KOPT-K1 (cell line): ENCODE measurements at regions not wholly inside any gene's neighbourhood (a gene's known extent, or its start where the extent isn't known, plus 50 kb on each side); places are given as distances from the start of the nearest gene placed in this dataset.
"Not testable (repeated sequence)": the region's sequence is repeated elsewhere in the genome, so short reads cannot be mapped to it uniquely, and the experiment has no call there.

Source experiments
- H3K27ac ChIP-seq: fragments of 200-600 bp; sonication (generic); 2 replicates; pipeline ENCODE4 v1.5.1; 2016; ENCODE audit warnings: antibody characterized with exemption, mild to moderate bottlenecking, low read depth, low read length; ENCODE audit not compliant: poor library complexity, severe bottlenecking
- H3K36me3 ChIP-seq: fragments of 200-600 bp; sonication (generic); 2 replicates; pipeline ENCODE4 v1.5.1; 2017; ENCODE audit warnings: antibody characterized with exemption, mild to moderate bottlenecking, low read length, moderate library complexity; ENCODE audit not compliant: insufficient read depth
- H3K9me3 ChIP-seq: fragments of 200-600 bp; sonication (generic); 2 replicates; pipeline ENCODE4 v1.5.1; 2017; ENCODE audit warnings: antibody characterized with exemption, low read length, mild to moderate bottlenecking; ENCODE audit not compliant: insufficient read depth, poor library complexity, severe bottlenecking

DNA sequence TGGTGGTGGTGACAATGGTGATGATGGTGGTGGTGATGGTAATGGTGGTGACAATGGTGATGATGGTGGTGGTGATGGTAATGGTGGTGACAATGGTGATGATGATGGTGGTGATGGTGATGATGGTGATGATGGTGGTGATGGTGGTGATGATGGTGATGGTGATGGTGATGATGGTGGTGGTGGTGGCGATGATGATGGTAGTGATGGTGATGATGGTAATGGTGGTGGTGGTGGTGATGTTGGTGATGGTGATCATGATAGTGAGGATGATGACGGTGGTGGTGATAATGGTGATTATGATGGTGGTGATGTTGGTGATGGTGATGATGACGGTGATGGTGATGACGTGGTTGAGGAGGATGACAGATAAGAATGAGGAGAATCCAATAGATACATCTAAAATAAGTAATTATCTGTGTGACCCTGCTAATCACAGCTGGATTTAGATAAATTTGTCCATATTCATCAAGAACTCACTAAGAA is 170.7 kb upstream of the SFSWAP start:
- H3K36me3 ChIP-seq = no peaks in the 10 kb centered on the region
- H3K9me3 ChIP-seq = no peaks in the 10 kb centered on the region
- no peak overlapping the region for H3K27ac ChIP-seq

GRCh38 chr12:131541512-131541911 is 169.4 kb upstream of the SFSWAP start:
- H3K9me3 ChIP-seq, H3K27ac ChIP-seq, H3K36me3 ChIP-seq: not testable (repeated sequence)

- H3K36me3 ChIP-seq = no peaks in the 10 kb centered on the region
- no peaks in the 10 kb centered on the region for H3K9me3 ChIP-seq
- H3K27ac ChIP-seq = no peak overlapping the region
These were observed 168.5 kb upstream of the SFSWAP start for GRCh38 chr12:131542351-131542750.

DNA sequence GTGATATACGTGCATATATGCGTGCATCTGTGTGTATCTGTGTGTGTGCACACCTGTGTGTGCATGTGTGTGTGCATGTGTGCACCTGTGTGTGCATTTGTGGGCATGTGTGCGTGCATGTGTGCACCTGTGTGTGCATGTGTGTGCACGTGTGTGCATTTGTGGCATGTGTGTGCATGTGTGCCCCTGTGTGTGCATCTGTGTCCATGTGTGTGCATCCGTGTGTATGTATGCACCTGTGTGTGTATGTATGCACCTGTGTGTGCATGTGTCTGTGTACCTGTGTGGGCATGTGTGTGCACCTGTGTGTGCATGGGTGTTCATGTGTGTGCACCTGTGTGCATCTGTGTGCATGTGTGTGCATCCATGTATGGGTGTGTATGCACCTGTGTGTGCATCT is 167.8 kb upstream of the SFSWAP start:
- H3K27ac ChIP-seq = no peak overlapping the region
- H3K36me3 ChIP-seq = no peaks in the 10 kb centered on the region
- no peaks in the 10 kb centered on the region for H3K9me3 ChIP-seq

GRCh38 chr12:131547555-131547954 is 163.3 kb upstream of the SFSWAP start:
- Histone ChIP-seq H3K9me3 (no peaks in the 10 kb centered on the region), H3K36me3 (no peaks in the 10 kb centered on the region), H3K27ac (no peak overlapping the region)

GRCh38 chr12:131550121-131550520 is 160.8 kb upstream of the SFSWAP start:
- H3K36me3 ChIP-seq = no peaks in the 10 kb centered on the region
- H3K27ac ChIP-seq = no peak overlapping the region
- no peaks in the 10 kb centered on the region for H3K9me3 ChIP-seq

DNA sequence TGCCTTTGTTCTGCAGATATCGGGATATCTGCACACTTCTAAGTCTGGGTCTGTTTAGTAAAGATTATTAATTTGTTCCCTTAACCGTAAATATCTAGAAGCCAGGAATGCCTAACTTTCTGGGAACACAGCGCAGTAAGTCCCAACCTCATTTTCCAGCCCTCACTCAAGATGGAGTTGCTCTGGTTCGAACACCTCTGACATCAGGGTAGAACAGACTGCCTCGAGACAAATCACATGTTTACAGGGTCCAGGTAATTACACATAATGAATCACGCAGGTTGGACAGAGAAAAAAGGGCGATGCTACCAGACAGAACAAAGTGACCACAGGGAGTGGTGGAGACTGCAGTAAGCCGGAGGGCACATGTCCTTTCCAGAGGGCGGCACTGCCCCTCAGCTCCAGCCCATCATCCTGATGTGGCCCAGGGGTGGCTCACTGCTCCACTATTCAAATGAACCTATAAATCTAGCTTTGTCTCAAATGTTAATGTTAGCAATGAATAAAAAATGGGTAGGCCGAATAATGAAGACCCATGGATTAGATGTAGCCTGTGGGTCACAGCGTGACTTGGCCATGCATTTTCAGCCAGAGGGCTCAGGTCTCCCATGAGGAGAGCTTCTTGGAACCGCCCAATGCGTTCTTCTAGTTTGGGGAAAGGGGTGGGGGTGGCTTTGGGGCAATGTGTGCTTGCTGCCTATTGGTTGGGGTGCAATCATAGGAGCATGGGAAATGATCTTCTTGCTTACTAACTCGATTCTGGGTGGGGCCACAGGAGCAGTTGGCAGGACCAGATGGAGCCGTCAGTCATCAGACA is 159.0 kb upstream of the SFSWAP start:
- no peak overlapping the region for H3K27ac ChIP-seq
- H3K9me3 ChIP-seq = no peaks in the 10 kb centered on the region
- no peaks in the 10 kb centered on the region for H3K36me3 ChIP-seq

DNA sequence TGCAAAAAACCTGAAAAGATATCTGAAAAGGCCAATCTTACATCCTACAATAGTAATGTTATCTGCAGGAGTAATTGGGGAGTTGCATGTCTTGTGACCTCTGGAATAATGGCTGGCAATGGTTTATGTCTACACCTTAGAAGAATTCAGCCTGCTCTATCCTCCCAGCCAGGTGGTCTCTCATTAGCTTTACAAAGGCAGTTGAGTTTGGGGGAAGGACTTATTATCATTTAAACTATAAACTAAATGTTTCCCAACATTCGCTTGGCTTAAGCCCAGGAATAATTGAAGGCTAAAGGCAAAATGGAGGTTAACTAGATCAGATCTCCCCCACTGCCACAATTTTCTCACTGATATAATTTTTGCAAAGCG is 158.4 kb upstream of the SFSWAP start:
- Histone ChIP-seq H3K36me3 (no peaks in the 10 kb centered on the region), H3K9me3 (no peaks in the 10 kb centered on the region), H3K27ac (no peak overlapping the region)

- no peaks in the 10 kb centered on the region for H3K36me3 ChIP-seq
- no peaks in the 10 kb centered on the region for H3K9me3 ChIP-seq
- no peak overlapping the region for H3K27ac ChIP-seq
These were observed 157.7 kb upstream of the SFSWAP start for GRCh38 chr12:131553096-131553777.

DNA sequence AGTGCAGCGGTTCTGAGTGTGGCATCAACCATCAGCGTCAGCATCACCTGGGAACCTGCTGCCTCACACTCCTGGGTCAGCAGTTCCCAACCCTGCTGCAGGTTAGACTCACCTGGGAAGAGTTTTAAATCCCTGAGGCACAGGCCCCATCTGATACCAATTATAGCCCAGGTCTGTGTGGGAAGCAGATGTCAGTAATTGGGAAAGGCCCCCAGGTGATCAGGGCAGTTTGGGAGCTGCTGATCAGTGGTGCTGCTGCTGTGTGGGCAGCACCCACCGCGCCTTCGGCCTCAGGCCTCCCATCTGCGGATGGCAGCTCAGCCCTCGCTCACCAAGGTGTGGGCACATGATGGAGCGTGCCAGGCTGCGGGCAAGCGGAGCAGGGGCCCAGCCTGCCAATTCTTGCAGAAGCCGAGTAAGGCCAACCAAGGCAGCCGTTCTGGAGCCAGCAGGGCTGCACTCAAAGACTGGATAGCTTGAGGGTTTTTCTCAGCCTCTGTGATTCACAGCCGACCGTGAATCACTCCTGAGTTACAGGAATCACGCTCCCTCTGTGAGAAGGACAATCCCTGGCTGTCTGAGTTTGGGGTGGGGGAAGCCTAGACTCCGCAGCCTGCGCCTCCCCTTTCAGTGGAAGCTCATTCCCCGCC is 155.6 kb upstream of the SFSWAP start:
- Histone ChIP-seq H3K36me3 (no peaks in the 10 kb centered on the region), H3K9me3 (no peaks in the 10 kb centered on the region), H3K27ac (no peak overlapping the region)

DNA sequence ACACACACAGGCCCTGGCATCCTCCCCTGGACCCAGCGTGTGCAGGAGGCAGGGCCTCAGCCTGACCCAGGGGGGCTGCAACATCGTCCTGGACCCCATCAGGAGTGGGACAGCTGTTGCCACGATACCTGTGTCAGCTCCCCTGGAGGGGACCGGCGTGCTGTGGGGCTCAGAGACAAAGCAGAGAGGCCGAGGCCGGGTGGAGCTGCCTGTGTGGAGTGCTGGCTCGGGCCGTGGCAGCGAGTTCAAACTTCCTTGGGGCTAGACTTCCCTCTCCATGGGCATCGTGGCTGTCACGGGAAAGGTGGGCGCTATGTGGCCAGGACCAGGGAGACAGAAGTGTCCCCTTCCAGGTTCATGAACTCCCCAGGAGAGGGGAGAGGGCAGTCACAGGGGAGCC is 155.0 kb upstream of the SFSWAP start:
- Histone ChIP-seq H3K36me3 (no peaks in the 10 kb centered on the region), H3K9me3 (no peaks in the 10 kb centered on the region), H3K27ac (no peak overlapping the region)

GRCh38 chr12:131557078-131557709 is 153.7 kb upstream of the SFSWAP start:
- no peaks in the 10 kb centered on the region for H3K36me3 ChIP-seq
- no peaks in the 10 kb centered on the region for H3K9me3 ChIP-seq

GRCh38 chr12:131559517-131560516 is 151.1 kb upstream of the SFSWAP start:
- no peak overlapping the region for H3K27ac ChIP-seq
- no peaks in the 10 kb centered on the region for H3K9me3 ChIP-seq

More at GRCh38 chr12:131557078-131557709, 153.7 kb upstream of the SFSWAP start:
- no peak overlapping the region for H3K27ac ChIP-seq

GRCh38 chr12:131561051-131561450 is 149.8 kb upstream of the SFSWAP start:
- H3K36me3 ChIP-seq = no peaks in the 10 kb centered on the region
- H3K9me3 ChIP-seq = no peaks in the 10 kb centered on the region
- no peak overlapping the region for H3K27ac ChIP-seq

More at GRCh38 chr12:131559517-131560516, 151.1 kb upstream of the SFSWAP start:
- H3K36me3 ChIP-seq = no peaks in the 10 kb centered on the region
